ENCODE measurements at regions not wholly inside any gene's neighbourhood (a gene's known extent, or its start where the extent isn't known, plus 50 kb on each side); places are given as distances from the start of the nearest gene placed in this dataset.

DNA sequence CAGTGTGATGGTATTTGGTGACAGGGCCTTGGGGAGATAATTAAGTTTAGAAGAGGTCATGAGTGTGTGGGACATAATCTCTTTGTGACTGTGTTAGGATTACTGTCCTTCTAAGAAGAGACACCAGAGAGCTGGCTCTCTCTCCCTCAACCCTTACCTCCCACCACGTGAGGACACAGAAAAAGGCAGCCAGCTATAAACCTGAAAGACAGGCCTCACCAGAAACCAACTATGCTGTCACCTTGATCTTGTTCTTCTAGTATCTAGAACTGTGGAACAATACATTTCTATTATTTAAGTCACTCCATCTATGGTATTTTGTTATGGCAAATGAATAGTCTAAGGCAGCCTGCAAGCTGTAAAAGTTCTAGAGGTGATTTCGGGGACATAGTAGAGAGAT, 203.7 kb downstream of the OTOR start:
- no peak for DNase-seq

DNA sequence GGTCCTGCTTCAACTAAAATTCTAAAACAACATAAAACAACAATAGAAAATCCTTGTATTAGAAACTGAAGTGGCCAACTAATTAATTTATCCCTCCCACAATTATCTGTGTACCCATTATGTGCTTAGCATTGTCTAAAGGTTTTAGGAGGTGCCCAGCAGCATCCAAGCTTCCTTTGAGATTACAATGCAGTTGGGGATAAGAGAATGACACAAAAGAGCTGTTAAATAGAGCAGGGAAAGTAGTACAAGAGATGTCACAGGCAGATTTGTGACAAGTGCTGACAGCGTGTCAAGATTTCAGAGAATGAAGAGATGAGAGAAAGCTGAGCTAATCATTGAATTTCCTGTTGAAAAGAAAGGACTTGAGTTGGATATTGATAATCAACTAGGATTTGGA, 204.8 kb downstream of the OTOR start:
- DNase-seq, result no peak

DNA sequence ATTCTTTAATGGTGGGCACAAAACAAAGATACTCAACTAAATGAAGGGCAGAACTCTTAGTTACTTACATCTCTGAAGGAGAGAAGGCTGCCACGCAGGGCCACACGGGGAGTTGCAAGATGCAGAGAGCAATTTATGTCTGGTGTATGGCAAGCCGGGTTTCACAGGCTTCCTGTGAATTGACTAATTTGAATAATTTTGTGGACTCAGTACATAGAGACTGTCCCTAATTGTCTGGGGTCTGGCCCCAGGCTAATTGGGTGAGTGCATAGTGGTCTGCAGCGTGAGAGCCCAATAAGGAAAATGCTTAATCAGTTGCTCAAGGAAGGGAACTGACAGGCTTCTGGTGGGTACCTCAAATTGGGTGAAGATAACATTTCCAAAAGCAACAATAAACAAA, 205.7 kb downstream of the OTOR start:
- no peak for DNase-seq

- no peak for DNase-seq
Measured at GRCh38 chr20:16955462-16955861, 207.3 kb downstream of the OTOR start.

GRCh38 chr20:16955971-16956370, 207.8 kb downstream of the OTOR start:
- no peak for DNase-seq

GRCh38 chr20:16965401-16965800, 217.2 kb downstream of the OTOR start:
- no peak for DNase-seq

- no peak for DNase-seq
Measured at GRCh38 chr20:16966276-16966880, 218.2 kb downstream of the OTOR start.

GRCh38 chr20:16968099-16968498, 219.9 kb downstream of the OTOR start:
- DNase-seq, result no peak

- no peak for DNase-seq
Measured at GRCh38 chr20:16970776-16971175, 222.6 kb downstream of the OTOR start.

DNA sequence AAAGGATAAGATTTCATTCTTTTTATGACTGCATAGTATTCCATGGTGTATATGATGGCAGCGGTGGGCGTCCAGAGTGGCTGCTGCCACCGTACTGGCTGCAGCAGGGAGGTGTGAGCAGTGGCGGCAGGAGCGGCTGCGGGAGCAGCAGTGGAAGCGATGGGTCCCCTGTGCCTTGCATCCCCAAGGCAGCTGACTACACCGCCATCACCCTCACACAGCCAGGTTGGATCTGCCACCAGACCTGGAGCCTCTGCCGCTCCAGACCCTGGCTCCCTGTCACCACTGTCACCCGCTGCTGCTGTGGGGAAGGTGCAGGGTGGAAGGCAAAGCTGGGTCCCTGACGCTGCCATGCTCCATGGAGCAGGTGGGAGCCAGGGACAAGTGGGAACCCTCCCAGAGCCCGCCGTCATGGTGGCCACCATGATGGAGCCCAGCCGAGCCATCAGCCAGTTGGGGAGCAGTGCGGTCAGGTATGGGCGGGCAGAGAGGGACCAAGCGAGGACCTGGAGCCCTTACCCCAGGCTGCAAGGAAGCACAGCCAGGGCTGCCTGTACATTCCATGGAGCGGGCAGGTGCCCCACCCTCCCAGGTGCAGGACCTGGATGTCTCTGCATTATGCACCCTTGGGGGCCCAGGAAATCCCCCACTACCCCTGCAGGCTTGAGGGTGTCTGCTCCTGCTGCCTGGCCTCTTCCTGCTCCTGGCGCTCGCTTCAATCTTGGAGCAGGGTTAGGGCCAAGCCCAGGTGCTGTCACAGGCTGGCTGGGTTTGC, 226.1 kb downstream of the OTOR start:
- DNase-seq, result no peak

- no peak for DNase-seq
Measured at GRCh38 chr20:16974855-16975162, 226.7 kb downstream of the OTOR start.

GRCh38 chr20:16975682-16976081, 227.5 kb downstream of the OTOR start:
- DNase-seq, result no peak

- no peak for DNase-seq
Measured at GRCh38 chr20:16978497-16978896, 230.3 kb downstream of the OTOR start.

DNA sequence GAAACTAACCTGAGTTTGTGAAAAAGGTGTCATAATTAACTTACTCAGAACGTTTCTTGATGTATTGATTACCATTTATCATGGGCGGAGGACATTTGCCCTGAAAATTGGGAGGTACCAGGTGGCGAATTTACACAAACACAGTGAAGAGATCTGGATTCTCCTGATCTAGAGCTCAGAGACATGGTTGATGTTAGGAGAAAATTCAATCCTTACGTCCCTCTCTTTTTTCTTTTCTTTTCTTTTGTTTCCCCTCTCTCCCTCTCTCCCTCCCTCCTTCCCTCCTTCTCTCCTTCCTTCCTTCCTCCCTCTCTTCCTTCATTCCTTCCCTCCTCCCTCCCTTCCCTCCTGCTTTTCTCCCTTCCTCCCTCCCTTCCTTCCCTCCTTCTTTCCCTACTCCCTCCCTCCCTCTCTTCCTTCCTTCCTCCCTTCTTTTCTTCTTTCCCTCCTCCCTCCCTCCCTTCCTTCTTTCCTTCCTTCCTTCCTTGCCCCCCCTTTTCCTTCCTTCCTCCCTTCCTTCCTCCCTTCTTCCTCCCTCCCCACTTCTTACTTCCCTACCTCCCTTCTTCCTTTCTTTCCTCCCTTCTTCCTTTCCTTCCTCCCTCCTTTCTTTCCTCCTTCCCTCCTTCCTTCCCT, 234.1 kb downstream of the OTOR start:
- no peak for DNase-seq

- no peak for DNase-seq
Measured at GRCh38 chr20:16984481-16984880, 236.3 kb downstream of the OTOR start.

DNA sequence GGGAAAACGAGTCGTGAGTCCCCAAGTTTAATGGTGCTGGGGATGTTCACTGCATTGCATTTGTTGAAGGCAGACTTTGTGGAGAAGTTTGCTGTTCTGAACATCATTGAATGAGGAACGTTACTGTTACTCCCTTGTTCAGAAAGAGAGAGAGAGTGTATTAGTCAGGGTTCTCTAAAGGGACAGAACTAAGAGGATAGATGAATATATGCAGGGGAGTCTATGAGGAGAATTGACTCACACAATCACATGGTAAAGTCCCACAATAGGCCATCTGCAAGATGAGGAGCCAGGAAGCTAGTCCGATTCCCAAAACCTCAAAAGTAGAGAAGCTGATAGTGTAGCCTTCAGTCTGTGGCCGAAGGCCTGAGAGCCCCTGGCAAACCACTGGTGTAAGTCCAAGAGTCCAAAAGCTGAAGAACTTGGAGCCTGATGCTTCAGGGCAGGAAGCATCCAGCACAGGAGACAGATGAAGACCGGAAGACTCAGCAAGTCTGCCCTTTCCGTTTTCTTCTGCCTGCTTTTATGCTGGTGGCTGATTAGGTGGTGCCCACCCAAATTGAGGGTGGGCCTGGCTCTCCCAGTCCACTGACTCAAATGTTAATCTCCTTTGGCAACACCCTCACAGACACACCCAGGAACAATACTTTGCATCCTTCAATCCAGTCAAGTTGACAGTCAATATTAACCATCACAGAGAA, 223.5 kb upstream of the PCSK2 start:
- no peak for DNase-seq

GRCh38 chr20:17010181-17010580, 216.7 kb upstream of the PCSK2 start:
- no peak for DNase-seq

- DNase-seq, result no peak
Measured at GRCh38 chr20:17012546-17013226, 214.2 kb upstream of the PCSK2 start.

- DNase-seq, result no peak
Measured at GRCh38 chr20:17014217-17014616, 212.6 kb upstream of the PCSK2 start.

GRCh38 chr20:17014756-17015366, 212.0 kb upstream of the PCSK2 start:
- no peak for DNase-seq

- no peak for DNase-seq
Measured at GRCh38 chr20:17017232-17017631, 209.6 kb upstream of the PCSK2 start.

GRCh38 chr20:17021481-17021880, 205.4 kb upstream of the PCSK2 start:
- no peak for DNase-seq

DNA sequence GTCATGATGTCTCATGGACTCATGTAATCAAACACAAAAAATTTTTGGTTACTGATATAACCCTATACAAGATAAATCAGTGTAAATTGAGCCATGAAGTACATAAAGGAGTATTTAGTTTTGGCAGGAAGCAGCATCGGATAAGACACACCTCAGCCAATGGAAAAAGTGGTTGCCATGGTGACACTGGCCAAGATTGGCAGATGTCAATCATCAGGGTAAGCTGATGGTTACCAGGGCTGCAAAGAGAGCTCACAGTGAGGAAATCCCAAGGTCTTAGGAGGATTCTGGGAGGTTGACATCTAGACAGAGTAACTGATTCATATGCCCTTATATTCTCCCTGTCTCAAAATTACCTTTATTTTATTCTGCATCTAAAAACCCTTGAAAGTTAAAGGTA, 203.8 kb upstream of the PCSK2 start:
- DNase-seq, result no peak

Measured in CD4-positive, alpha-beta T cell treated with Interleukin-21 for 1 hour (primary cell).